ENCODE measurements at regions not wholly inside any gene's neighbourhood (a gene's known extent, or its start where the extent isn't known, plus 50 kb on each side); places are given as distances from the start of the nearest gene placed in this dataset.
"Not testable (repeated sequence)": the region's sequence is repeated elsewhere in the genome, so short reads cannot be mapped to it uniquely, and the experiment has no call there.

DNA sequence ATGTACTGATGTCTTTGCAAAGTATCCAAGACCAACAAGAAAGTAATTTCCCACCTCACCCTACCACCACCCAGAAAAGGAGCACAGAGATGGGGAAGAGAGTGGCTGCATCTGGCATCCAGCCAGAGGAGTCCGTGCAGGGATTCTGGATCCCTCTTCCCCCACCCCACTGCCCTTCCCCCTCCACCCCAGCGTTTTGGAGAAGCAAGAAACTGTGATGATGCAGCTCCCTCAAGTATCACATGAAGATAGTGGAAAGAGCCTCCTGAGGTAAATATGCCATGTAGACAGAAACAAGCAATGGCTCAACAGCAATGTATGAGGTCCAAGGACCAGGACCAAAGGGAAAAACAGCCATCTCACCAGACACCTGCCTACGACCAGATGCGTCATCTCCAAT is 153.8 kb downstream of the DEPDC1B start:
- DNase-seq (ENCODE audit: low read depth in 2 of 2), result no peak

DNA sequence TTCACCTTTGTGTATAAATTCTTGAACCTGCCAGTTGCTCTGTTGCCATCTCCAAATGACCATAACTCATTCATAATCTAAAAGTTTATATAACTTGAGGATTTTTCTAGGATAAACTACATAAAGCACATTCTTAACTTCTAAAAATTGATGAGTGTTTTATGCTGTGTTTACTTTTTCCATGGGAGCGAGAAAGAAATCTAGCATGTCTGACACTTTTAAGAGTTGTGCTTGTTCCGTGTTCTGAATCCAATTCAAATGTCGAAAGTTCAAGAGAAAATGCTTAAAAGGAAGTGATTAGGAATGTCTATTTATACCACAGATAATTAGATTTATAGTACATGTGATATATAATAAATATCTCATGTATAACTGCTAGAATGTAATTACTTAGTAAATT is 154.4 kb downstream of the DEPDC1B start:
- DNase-seq (ENCODE audit: low read depth in 2 of 2), result no peak

DNA sequence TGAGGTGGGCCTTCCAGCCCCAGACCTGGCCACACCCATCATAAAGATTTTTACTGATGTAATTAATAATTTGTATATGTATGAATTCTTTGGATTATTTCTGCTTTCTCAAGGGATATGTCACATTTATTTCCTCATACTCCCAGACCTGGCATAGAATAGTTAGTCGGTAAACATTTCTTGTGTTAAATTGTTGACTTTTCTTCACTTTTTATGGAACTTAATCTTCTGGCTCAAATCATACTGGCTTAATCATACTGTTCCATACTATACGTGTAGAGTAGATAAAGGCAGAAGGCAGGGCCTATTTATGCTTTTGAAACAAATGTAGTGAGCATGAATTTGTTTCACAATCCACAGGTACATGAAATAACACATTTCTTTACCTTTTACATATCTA is 155.8 kb downstream of the DEPDC1B start:
- no peak for DNase-seq (ENCODE audit: low read depth in 2 of 2)

DNA sequence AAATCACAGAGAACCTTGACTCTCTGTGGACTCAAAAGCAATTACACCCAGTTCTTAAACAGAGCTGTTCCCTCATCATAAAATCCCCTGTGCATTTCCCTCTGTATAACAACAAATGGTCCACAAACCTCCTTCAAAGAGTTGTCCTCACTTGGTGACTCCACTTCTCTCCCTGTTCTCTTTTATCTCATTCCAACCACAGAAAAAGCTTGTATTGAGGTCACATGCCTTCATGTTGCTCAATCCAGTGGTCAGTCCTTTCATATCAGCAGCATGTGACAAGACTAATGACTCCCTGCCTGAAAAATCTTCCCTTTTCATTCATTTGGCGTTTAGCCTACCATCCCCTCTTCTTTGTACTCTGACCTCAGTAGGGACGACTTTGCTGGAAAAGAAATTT is 158.0 kb downstream of the DEPDC1B start:
- DNase-seq (ENCODE audit: low read depth in 2 of 2), result no peak

DNA sequence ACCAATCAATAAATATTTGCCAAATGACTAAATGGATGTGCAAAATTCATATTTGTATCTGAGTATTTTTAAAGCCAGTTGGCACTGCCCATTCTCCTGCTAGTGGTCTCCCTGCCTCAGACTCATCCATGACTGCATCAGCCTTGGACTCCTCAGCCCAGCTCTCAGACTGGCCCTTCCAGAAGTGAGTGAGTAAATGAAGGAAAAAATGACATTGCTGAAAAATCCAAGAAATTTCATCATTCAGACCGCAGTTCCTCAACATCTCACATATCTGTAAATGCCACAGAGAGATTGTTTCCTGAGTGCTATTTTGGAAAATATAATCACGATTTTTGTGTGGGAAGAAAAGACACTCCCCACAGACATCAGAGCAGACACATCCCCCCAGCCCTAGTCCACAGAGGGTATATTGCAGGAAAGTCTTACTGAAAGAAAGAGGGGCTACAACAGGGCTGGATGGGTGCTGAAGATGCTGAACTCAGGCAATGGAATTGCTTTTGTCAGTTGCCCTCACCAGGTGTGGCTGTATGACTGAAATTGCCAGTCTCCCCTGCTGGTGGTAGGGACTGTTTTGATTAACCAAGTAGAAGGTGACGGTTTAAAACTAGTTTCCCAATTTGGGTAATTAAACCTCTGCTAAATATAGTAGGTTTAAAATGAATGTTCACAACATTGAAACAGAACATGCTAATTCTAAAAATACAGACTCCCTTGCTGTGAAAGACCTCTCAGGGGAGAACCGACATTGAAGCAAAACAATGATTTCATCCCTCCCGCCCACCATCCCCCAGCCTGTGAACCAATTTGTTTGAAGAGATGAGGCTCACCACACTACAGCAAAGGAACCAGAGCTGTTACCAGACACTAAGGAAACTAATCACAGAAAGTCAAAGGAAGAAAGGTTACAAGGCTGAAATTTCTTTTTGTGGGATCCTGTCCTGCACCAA is 158.8 kb downstream of the DEPDC1B start:
- DNase-seq (ENCODE audit: low read depth in 2 of 2), result no peak

DNA sequence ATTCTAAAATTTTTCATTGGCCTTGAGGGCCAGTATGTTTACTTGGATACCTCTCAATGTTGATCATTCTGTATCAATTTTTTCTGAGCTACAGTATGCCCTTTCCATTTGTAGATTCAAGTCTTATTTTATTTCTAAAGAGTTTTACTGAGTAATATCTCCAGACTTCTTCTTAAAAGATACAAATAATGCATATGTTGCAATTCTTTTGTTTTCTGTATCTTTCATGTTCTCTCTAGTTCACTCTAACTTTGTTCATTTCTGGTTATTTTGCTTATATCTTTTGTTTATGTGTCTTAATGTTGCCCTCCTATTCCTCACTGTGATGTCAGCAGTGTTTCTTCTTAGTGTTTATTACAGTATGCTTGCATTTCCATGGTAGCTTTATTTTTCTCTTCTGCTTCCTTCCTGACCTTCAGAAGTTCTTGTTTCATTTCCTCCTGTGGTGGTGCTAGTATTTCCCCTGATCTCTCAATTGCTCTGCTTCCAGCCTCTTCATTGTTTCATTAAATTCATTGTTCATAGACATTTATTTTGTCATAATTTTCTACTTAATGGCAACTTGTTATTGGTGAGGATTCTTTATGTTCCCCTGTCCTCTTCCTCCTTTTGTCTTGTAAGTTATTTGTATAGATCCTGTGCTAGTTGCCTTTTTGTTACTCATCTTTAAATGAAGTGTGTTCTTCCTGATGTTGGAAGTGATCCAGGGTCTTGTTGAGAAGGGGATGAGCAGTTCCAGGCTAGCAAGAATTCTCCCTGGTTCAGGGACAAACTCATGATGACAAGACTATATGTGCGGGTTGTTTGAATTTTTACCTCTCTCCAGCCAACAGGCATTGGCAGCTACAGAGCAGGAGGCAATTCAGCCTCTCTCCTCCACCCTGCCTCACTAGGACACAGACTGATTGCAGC is 160.8 kb downstream of the DEPDC1B start:
- DNase-seq (ENCODE audit: low read depth in 2 of 2), result no peak

DNA sequence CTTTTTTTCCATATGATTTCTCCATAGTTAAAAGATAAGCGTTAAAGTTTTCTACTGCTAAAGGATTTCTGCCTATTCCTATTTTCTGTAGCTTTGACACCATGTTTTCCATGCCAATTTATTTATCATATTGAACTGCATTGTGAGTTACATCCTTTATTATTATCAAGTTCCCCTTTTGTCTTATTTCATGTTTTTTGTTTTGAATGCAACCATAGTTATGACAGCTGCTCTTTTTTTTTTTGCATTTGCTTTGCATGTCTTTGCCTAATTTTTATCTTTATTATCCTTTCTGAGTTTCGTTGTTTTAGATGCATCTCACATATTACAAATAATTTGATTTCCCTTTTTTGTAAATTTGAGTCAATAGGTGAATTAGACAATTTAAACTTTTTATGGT is 161.5 kb downstream of the DEPDC1B start:
- DNase-seq (ENCODE audit: low read depth in 2 of 2), result no peak

DNA sequence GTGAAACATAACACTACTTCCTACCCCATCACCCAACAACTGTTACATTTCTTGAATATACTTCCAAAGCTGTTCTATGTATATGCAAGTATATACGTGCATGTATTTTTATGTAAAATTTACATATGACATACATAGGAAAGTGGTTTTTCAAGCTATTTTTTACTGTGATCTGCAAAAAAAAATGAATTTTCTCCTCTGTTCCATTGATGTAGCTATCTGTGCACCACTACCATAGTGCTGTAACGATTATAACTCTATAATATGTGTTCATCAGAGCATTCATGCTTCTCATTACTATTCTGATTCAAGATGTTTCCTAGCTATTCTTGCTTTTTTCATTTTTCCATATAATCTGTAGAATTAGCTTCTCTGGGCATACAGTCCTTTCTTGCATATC is 164.0 kb downstream of the DEPDC1B start:
- no peak for DNase-seq (ENCODE audit: low read depth in 2 of 2)

DNA sequence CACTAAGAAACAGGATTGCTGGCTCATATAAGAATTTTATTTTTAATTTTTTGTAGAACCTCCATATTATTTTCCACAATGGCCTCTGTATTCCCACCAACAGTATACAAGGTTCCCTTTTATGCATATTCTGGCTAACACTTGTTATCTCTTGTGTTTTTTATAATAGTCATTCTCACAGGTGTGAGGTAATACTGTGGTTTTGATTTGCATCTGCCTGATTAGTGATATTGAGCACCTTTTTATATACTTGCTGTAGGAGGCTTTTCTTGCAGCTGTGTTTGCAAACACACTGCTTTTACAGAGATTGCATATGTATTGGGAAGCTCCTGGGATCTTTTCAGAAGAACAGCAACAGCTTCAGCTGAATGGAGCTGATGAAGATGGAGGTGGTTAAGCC is 164.8 kb downstream of the DEPDC1B start:
- DNase-seq (ENCODE audit: low read depth in 2 of 2), result no peak

DNA sequence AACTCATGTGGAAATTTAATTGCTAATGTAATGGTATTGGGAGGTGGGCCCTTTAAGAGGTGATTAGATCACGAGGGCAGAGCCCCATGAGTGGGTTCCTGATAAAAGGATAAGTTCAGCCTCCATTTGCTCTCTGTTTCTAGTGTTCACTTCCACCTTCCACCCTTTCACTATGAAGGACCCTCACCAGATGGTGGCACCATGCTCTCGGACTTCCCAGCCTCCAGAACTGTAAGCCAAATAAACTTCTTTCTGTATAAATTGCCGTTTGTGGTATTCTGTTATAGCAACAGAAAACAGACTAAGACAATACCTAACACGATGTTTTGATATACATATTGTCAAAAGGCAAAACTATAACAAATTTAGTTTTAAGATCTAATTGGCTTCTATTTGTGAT is 166.2 kb downstream of the DEPDC1B start:
- DNase-seq (ENCODE audit: low read depth in 2 of 2), result no peak

DNA sequence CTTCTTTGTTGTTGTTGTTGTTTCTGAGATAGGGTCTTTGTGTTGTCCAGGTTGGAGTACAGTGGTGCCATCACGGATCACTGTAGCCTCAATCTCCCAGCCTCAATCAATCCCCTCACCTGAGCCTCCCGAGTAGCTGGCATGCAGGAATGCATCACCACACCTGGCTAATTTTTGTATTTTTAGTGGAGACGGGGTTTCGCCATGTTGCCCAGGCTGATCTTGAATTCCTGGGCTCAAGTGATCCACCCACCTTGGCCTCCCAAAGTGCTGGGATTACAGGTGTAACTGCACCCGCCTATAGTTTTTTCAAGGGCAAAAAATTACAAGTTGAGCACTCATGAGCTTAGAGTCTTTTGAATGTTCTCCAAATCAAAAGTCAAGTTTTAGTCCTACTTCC is 167.2 kb downstream of the DEPDC1B start:
- not testable (repeated sequence) for DNase-seq (ENCODE audit: low read depth in 2 of 2)

DNA sequence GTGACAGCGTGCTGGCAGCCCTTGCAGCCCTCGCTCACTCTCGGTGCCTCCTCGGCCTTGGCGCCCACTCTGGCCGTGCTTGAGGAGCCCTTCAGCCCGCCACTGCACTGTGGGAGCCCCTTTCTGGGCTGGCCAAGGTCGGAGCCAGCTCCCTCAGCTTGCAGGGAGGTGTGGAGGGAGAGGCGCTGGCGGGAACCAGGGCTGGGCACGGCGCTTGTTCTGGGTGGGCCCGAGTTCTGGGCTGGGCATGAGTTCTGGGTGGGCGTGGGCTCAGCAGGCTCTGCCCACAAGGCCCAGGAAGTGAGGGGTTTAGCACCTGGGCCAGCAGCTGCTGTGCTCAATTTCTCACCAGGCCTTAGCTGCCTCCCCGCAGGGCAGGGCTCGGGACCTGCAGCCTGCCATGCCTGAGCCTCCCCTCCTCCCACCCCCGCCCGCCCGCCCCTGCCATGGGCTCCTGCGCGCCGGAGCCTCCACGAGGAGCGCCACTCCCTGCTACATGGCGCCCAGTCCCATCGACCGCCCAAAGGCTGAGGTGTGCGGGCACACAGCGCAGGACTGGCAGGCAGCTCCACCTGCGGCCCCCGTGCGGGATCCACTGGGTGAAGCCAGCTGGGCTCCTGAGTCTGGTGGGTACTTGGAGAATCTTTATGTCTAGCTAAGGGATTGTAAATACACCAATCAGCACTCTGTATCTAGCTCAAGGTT is 169.7 kb downstream of the DEPDC1B start:
- DNase-seq (ENCODE audit: low read depth in 2 of 2), result not testable (repeated sequence)

DNA sequence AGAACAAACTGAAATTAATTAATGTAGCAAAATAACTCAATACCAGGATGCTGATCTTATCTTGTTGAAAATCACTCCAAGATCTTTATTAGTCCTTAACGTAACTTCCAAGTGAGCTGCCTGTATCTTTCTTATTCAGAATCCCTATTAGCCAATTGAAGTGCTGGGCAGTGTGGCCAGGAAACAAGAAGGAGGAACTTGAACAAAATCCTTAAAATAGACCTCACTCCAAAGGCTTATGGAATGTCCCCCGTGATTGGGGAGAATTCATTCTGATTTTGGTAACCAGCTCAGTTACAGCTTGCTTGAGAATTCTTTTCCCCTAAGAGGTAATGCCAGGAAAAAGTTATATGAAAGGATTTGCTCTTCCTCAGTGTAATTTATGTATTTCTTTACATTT is 171.0 kb downstream of the DEPDC1B start:
- no peak for DNase-seq (ENCODE audit: low read depth in 2 of 2)

DNA sequence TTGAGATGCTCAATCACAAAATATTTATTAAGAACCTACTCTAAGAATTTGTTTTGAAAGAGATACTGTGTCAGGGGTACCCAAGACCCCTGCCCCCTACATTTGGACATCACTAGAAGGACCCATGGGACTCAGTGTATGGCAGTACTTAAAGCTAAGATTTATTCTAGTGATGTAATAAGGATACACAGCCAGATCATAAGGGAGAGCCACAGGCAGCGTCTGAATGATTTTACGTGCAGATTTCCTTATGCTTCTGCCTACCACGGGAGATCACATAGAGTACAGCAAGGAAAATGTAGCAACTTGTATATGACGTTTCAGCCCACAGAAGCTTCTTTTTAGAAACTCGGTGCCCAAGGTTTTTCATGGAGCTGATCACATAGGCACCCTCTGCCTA is 172.9 kb downstream of the DEPDC1B start:
- no peak for DNase-seq (ENCODE audit: low read depth in 2 of 2)

DNA sequence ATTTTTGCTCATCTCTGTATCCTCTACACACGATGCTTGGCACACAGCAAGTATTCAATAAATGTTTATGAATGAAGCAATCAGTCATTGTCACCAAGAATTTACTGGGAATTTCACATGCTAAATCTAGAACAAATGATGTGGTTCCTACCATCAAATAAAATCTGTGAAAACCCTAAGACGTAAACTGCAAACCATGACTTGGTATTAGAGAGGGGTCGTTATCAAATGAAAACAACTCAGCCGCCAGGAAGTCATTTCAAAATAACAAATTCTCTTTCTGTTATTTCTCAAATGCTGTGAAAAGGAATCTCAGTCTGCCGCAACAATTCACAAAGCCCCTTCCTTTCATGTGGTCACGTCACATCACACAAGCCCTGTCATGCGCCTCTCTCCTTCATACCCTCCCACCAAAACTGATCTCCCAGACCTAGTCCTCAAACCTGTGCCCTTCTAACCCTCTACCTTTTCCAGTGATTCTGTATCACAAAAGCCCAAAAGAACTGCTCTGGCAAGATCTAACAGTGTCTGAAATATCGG is 173.6 kb downstream of the DEPDC1B start:
- DNase-seq (ENCODE audit: low read depth in 2 of 2), result no peak

DNA sequence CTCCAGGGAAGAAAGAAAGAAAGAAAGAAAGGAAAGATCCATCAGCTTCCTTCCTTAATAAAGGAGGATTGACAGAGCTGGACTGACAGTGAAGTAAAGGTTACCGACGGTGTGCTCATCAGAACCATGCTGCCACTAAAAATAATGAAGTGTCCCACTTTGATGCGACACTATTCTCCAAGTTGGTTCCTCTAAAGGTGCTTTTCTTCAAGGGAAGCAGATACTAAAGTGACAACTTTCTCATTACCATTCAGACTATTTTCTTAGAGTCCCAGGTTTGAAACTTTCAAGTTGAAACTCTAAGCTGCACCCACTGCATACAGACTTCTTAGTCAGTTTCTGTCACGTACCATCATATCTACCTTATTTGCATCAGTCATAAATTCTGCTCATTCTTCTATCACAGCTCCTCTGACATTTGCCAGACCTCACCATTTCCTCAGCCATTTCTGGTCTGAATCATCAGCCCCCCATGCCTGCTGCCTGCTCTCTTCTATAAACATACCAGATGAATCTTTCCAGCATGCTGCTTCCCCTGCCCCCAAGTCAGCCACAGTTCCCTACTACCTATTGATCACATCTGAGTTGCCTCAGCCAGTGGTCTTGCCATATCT is 177.6 kb downstream of the DEPDC1B start:
- no peak for DNase-seq (ENCODE audit: low read depth in 2 of 2)

DNA sequence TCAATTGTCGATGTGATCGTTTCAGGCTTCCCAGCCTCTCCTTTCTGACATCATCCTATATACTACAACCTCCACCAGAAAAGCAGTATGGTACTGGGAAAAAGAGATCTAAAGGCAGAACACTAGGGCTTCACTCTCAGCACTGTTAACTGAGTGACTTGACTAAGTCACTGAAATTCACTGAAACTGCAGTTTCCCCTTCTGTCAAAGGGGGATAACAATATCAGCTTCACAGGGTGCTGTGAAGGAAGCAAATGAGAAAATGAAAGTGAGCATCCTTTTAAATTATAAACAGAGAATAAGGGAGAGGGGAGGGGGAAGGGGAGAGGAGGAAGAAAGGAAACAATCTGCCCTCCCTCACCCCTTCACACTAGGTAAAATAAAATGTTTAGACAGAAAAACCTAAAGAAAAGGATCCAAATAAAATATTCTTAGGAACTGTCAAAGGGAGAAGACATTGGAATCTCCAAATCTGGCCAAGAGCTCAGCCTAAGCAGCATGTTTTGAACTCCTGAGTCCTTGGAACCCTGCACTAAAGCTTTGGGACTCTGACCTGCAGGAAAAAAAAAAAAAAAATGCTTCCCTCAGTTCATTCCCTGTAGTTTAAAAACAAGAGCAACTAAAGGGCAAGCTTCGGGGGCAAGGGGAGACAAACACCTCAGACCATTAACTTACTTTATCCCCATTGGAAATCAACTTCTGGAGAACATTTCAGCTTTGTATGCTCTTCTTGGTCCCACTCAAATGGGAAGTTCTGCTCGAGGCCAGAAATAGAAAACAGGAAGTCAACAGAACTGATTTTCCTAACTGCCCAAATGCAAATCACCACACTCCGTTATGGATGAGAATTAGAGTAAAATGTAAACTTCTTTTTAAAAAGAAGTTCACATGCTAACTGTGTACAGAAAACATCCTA is 178.3 kb downstream of the DEPDC1B start:
- DNase-seq (ENCODE audit: low read depth in 2 of 2), result no peak

DNA sequence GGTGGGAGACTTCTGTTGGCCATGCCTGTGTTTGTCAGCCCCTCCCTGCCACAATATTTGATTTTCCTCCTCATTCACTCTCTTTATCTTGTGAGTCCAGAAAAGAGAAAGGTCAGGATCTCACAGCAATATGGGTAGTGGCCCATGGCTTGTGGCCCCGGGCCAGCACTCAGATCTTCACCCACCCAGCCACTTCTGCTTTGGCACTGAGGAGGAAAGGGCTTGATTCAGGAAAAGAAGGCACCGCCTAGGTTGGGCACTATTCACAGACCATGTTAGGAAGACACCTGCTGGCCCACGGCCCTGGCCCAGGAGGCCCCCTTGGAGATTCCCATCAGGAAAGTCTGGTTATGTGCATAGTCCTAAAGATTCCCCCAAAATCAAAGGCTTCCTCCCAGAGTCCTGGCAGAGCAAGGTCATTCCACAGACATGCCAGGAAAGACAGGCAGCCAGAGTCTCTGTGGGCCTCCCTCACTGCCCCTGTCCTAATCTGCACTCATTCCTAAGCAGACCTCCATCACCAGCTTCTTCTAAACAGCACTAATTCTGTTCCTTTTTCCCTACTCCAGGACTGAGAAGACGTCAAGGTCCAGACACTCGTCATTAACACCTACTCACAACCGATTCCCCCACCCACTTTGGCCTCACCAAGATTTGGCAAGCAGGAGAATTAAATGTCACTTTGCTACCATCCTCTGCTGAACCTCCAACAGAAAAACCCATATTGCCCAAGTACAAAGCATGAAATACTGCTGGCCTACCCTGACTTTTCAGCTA is 179.3 kb downstream of the DEPDC1B start:
- DNase-seq (ENCODE audit: low read depth in 2 of 2), result no peak

DNA sequence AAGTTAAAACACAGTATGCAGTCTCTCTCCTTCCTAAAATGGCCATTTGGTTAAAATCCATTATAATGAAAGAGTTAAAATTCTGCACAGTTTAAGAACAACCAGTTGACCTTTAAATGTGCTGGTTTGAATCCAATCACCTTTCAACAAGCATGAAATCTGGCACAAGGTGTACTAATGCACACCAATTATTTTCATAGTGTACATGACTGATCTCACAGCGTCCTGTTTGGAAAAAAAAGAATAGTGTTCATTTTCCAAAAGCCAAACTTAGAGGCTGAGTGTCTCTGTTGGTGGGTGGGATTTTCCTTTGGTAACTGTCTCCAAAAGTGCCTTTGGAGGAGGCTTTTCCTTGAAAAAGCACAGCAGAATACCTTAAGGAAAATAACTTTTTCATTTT is 180.6 kb downstream of the DEPDC1B start:
- DNase-seq (ENCODE audit: low read depth in 2 of 2), result no peak

DNA sequence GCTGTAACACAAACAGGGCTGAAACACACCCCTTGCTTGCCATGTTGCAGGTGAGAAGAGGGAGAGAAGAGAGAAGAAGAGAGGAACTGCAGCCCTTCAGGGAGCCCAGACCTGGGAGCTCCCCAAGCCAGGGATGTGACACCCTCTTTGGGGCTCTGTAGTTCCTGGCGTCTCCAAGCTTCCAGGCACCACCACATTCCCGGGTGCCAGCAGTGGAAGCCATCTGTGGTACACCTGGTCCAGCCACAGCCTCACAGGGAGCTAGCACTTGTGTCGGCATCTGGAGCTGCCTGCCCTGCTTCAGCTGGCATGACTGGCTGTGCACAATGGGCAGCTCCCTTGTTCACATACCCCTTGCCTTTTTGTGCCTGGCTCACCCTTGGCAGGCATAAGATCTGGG is 182.1 kb downstream of the DEPDC1B start:
- no peak for DNase-seq (ENCODE audit: low read depth in 2 of 2)
